Dermis microvascular lymphatic vessel endothelial cell (primary cell): ENCODE measurements at regions not wholly inside any gene's neighbourhood (a gene's known extent, or its start where the extent isn't known, plus 50 kb on each side); places are given as distances from the start of the nearest gene placed in this dataset.

ENCODE experiments used
- DNase-seq, 2 donors: peaks; one replicate each; pipeline versions ENCODE4 v3.0.0 to v3.0.0-alpha.2; 2010; ENCODE audit warnings: low read depth in 2 of 2

GRCh38 chr4:84441758-84442377, 57.2 kb downstream of the NKX6-1 start:
- DNase-seq, result no peak

GRCh38 chr4:84439996-84440395, 59.1 kb downstream of the NKX6-1 start:
- no peak for DNase-seq

GRCh38 chr4:84436812-84437211, 62.3 kb downstream of the NKX6-1 start:
- no peak for DNase-seq

GRCh38 chr4:84434344-84434743, 64.7 kb downstream of the NKX6-1 start:
- no peak for DNase-seq

- DNase-seq, result no peak
Measured at GRCh38 chr4:84433633-84434222, 65.4 kb downstream of the NKX6-1 start.

- DNase-seq, result no peak
Measured at GRCh38 chr4:84432713-84433112, 66.4 kb downstream of the NKX6-1 start.

- no peak for DNase-seq
Measured at GRCh38 chr4:84420608-84421007, 78.5 kb downstream of the NKX6-1 start.

GRCh38 chr4:84419201-84419600, 79.9 kb downstream of the NKX6-1 start:
- DNase-seq, result no peak

GRCh38 chr4:84417997-84418709, 80.9 kb downstream of the NKX6-1 start:
- no peak for DNase-seq

GRCh38 chr4:84413976-84414375, 85.1 kb downstream of the NKX6-1 start:
- no peak for DNase-seq

GRCh38 chr4:84413480-84413879, 85.6 kb downstream of the NKX6-1 start:
- DNase-seq, result no peak

- no peak for DNase-seq
Measured at GRCh38 chr4:84412062-84412461, 87.0 kb downstream of the NKX6-1 start.

GRCh38 chr4:84407554-84408407, 91.3 kb downstream of the NKX6-1 start:
- no peak for DNase-seq

- DNase-seq, result no peak
Measured at GRCh38 chr4:84403656-84404055, 95.4 kb downstream of the NKX6-1 start.

- DNase-seq, result no peak
Measured at GRCh38 chr4:84401701-84402306, 97.3 kb downstream of the NKX6-1 start.

- DNase-seq, result no peak
Measured at GRCh38 chr4:84394386-84394785, 104.7 kb downstream of the NKX6-1 start.

GRCh38 chr4:84392951-84393590, 106.0 kb downstream of the NKX6-1 start:
- DNase-seq, result no peak

GRCh38 chr4:84389406-84389805, 109.7 kb downstream of the NKX6-1 start:
- no peak for DNase-seq

- DNase-seq, result no peak
Measured at GRCh38 chr4:84385203-84385602, 113.9 kb downstream of the NKX6-1 start.

GRCh38 chr4:84384801-84385200, 114.3 kb downstream of the NKX6-1 start:
- no peak for DNase-seq

- DNase-seq, result no peak
Measured at GRCh38 chr4:84381759-84382158, 117.3 kb downstream of the NKX6-1 start.
